GM19239 (cell line): ENCODE measurements at regions not wholly inside any gene's neighbourhood (a gene's known extent, or its start where the extent isn't known, plus 50 kb on each side); places are given as distances from the start of the nearest gene placed in this dataset.

Experiments used
- DNase-seq: peaks from one replicate; pipeline ENCODE4 v3.0.0; 2011; ENCODE audit warnings: low spot score; ENCODE audit not compliant: insufficient read length
- FAIRE-seq: peaks from 2 replicates; lab custom pipeline; 2011; peaks lifted over from hg19 to GRCh38; lab: Jason Lieb, UNC

DNA sequence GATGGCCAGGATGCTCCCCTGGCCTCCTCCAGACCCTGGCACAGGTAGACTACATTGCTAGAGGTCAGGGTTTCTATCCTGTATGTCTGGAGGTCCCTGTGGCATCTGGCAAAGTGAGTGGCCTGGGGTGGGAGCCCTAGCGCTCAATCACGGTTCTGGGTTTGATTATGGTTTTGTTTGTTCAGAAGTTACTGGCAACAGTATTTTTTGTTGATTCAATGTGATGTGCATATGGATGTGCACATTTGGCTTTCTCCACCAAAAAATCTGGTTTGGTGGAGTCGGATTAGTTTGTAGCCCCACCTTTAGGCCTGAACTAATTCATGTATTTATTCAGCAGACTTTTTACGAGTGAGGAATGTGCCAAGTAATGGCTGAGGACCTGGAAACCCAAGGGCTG, 109.7 kb downstream of the VEGFA start:
- no peak for DNase-seq
- FAIRE-seq: no peak

DNA sequence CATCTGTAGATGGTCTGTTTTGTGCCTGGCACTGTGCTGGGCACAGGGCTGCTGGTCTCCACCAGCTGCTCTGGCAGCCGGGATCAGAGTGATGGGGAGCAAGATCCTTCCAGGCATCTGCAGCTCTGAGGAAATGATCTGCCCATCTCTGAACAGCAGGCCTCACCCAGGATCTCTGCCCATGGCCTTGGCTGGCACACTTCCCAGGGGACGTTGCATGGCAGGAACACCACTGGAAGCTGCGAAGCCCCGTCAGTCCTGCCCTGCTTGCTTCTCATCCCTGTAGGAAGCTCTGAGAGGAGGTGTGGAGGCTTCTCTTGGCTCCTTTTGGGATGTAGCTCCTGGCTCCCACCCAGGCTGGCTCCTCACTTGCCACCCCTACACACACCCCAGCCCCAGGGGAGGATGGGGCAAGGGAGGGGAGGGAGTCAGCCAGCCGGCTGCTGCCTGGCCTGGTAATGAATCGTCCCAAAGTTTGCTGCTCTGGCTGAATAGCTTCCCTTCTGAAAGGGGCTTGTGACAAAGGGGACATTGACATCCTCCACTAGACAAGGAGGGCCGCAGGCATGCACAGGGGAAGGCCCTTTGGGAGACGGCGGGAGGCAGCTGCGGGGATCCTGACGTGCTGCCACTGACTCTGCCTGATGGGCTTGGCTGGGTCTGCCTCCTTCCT, 108.9 kb downstream of the VEGFA start:
- FAIRE-seq (no peak), DNase-seq (no peak)

DNA sequence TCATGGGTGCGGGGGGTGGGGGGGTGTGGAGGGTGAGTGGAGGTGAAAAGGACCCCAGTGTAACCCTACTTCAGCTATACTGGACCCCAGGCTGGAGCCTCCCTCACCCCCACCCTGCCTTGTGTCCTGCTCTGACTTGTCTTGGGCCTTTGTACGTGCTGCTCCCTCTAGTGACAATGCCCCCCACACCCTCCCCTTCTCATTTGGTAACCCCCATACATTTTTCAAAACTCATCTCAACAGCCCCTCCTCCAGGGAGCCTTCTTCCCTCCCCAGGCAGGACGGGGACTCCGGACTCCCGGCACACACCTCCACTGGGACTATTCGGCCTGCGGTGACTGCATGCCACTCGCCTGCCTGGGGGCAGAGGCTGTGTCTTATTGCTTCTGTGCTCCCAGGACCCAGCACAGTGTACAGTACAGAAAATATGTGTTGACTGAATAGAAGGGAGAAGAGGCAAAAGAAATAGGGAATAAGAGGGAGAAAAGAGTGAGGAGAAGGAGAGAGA, 108.2 kb downstream of the VEGFA start:
- FAIRE-seq: no peak
- DNase-seq: no peak

DNA sequence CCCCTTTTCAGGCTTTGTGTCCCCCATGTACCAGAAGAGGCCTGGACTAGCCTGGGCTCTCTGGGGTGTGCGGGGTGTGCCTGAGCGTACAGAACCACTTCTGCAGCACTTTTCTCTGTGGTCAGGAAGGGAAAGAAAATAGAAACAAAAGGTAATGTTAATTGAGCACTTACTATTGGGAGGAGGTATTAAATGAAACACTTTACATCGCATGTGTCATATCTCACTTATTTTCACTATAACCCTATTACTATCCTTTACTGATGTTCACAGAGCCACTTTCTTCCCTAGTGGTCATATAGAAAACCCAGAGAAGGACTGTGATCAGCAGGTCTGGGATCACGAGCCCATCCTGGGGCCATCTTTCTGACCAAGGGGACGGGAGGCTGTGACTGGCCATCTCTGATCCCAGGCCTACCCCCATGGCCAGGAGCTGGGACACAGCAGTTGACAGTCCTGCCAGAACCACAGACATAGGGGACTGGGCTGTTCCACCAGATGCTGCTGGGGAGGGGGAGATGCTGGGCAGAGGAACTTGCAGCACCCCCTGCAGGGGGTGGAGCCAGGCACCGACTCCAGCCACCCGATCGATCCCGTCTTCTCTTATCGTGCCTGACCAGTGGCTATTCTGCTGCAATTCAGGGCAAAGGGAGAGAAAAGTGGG, 107.6 kb downstream of the VEGFA start:
- FAIRE-seq (no peak), DNase-seq (no peak)

DNA sequence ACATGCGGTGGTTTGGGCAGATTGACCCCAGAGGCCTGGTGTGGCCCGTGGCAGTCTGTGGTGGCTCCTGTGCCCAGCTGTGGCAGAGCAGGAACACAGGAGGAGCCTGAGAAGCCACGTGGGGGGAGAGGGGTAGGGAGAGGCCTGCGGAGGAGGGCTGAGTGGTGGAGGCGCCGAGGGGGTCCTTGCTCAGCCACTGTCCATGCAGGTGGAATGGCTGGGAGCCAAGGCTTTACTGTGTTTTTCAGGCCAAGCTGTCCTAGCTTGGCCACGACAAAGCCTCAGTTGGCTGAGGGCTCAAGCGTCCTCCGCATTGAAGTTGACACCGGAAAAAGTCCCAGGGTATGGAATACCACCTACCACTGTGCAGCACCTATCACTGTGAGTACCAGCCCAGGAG, 107.0 kb downstream of the VEGFA start:
- DNase-seq (no peak), FAIRE-seq (no peak)

DNA sequence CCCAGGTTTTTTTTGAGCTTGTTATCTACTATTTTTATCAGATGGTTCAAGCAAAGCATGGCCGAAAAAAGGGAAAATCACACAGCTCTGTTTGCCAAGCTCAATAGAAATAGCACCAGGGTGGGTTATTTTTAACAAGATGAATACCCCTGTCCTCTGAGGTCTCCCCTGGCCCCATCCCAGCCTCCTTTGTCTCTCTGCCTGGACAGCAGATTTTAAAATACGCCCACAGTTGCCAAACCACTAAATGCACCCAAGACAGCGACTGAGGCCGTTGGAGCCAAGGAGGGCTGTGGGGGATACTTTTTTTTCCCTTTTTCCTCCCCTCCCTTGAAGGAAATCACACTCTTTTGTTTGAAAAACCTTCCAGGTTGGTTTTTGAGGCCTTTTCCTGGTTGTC, 106.6 kb downstream of the VEGFA start:
- DNase-seq: no peak

DNA sequence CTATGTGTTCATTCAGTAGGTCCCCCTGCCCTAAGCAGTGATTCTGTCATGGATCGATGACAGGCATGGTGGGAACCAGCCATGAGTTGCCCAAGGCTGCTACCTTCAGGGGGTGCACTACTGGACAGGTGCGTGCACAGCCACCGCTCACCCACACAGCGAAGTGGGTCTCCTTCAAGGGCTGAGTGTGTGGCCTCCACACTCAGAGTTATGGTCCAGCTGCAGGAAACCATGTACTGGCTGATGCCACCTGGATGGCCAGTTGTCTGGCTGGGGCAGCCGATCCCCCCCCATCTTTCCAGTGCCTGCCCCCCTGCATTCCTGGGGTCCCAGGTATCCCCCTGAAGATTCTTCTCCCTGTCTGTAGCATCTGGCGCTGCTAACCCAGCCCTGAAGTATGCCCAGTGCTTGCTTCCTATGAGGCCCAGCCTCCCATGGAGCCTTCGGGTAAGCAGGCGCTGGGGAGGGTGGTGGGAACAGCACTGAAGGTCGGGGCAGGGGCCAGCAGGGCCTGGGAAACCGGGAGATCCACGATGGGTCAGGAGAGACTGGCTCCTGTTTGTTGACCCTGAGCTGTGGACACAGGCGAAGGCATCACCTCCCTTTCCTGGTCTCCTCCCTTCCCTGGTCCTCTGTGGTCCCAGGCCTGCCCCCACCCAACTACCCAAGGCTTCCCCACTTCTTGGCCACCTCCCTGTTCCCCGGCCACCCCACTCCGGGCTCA, 106.0 kb downstream of the VEGFA start:
- FAIRE-seq: no peak
- no peak for DNase-seq

More for the DNA sequence above, 106.6 kb downstream of the VEGFA start:
- FAIRE-seq: no peak

DNA sequence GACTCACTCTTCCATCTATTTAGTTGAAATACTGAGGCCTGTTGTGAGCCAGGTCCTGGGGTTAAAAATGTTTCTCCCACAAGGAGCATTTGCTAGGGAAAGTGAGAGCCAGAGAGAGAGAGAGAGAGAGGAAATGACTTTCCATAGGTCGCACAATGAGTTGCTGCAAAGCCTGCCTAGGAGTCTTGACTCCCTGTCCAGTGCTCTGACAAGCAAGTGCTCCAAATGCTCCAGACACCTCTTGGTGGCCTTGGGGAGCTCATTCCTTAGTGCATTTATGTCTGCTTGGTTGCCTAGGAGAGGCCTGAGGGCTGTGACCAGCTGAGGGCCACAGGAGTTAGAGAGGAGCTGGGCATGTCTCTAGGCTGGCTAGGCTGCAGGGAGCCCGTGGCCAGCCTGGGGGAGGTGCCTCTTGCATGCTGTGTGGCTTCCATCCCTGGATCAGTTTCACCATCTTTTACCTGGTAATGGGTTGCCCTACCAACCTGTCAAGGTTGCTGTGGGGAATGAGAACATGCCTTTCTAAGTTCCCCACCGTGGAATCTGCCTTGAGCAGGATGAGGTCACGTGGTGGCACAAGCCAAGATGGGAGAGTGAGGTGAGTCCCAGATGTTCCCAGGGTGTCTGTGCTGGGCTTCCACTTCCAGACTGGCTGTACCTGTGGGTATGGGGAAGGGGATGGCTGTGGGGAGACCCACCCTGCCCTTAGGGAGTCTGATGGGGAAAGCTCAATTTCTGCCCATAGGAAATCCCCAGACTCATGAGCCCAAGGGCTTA, 105.0 kb downstream of the VEGFA start:
- no peak for FAIRE-seq
- DNase-seq: no peak

DNA sequence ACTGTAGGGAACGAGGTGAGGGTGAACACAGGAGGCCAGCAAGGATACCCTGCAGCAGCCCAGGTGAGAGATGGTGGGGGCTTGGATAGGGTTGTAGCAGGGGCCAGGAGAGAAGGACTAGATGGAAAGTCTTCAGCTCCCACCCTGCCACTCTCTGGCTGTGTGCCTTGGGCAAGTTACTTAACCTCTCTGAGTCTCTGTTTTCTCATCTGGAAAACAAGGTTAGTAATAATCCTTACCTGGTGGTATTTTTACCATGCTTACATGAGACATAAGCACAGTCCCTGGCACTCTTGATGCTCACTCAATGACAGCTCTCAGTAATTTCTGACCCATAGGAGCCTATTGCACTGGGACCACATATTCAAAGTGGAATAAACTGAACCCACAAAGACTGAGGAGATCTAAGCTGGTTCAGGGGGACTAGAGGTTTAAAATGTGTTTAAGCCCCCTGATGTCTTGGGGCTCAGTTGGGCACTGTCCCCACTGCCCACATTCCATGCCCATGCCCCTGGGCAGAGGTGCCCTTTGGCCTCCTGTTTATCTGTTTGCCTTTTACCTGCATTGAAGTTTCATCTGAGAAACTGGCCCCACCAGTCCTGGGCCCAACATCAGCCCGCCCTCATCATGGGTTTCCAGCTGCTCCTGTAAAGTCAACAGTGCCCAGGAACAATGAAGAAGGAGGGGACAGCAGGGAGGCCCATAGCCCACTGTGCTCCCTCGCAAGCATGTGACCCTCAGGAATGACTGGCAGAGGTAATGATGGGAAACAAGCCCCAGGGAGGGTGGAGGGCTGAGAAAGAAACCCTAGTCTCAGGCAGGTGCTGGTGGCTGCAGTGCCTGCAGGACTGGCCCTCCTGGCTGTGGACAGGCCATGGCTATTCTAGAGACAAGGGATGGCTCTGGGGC, 104.0 kb downstream of the VEGFA start:
- no peak for DNase-seq
- FAIRE-seq: no peak

DNA sequence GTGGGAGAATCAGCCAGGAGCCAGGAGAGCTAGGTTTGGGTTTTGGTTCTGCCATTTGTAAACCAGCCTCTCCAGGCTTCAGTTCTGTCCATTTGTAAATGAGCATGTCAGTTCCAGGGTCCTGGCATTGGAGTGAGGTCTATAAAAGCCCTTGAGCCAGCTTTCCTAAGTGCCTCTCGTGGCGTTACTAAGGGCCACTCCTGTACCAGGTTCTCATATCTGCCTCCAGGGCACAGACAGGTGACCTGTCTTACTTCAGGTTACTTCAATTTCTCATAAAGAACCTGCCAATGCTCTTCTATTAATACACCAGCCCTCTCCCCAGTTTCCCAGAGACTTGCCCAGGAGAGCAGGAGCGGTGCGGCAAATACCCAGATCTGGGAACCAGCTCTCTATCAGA, 101.9 kb downstream of the VEGFA start:
- FAIRE-seq: no peak

DNA sequence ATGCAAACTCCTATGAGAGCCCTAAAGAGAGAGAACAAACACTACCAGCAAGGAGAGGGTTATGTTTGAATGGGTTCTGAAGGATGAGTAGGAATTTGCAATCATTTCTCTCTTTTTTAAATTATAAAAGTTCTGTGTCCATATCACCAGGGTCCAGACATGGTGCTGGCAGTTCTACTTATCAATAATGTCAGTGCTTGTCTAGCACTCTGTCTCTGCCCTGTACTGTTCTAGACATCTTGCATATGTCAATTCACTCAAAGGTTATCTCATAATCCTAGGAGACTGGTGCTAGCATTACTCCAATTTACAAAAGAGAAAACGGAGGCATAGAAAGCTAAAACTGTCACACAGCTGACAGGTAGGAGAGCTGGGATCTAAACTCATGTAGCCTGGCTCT, 101.3 kb downstream of the VEGFA start:
- no peak for DNase-seq
- FAIRE-seq: no peak

More for the DNA sequence above, 101.9 kb downstream of the VEGFA start:
- DNase-seq: no peak

DNA sequence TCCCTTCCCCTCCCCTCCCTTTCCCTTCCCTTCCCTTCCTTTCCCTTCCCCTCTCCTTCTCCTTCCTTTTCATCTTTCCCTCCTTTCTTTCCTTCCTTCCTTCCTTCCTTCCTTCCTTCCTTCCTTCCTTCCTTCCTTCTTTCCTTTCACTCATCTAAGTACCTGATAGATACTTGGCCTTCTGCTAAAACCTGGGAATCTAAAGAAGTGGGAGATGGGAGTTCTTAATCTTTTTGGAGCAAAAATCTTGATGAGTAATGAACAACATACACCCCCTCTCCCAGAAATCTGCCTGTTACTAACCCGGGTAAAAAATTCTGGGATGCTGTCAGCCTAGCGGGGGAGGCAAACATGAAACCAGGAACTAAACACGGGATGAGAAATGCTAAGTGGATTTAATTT, 100.7 kb downstream of the VEGFA start:
- DNase-seq: no peak

DNA sequence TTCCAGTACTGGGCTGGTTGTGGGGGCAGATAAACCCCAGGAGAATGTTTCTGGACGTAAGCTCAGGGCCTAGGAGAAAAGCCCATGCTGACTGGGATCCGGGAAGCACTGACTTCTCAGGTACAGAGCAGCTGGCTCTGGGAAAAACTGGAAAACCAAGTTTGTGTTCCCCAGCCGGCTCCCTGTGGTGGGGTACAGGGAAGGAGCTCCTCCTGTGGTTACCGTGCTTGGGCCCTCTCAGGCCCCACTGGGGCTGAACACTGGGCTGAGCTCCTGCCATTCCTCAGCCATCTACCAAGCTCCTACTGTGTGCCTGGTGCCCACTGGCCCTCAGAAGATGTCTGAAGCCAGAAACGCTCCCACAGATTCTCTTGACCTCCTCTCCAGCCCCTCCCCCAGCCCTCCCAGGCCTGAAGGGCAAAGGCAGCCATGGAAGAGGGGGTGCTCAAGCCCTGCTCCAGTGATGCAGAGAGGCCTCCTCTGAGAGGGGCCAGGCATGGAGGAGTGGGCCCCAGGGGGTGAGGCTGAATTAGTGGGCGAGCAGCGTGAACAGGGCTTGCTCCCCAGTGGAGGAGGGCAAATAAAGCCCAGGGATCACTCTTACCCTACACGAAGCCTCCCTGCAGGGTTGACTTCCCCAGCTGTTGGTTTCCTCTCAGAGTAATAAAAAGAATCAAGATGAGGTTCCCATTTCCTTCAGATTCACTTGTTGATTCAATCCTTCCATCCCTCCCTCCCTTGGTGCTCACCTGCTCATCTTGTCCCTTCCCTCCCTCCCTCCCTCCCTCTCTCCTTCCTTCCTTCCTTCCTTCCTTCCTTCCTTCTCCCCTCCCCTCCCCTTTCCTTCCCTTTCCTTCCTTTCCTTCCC, 100.0 kb downstream of the VEGFA start:
- DNase-seq: no peak
- no peak for FAIRE-seq

More for the DNA sequence above, 100.7 kb downstream of the VEGFA start:
- FAIRE-seq: no peak

DNA sequence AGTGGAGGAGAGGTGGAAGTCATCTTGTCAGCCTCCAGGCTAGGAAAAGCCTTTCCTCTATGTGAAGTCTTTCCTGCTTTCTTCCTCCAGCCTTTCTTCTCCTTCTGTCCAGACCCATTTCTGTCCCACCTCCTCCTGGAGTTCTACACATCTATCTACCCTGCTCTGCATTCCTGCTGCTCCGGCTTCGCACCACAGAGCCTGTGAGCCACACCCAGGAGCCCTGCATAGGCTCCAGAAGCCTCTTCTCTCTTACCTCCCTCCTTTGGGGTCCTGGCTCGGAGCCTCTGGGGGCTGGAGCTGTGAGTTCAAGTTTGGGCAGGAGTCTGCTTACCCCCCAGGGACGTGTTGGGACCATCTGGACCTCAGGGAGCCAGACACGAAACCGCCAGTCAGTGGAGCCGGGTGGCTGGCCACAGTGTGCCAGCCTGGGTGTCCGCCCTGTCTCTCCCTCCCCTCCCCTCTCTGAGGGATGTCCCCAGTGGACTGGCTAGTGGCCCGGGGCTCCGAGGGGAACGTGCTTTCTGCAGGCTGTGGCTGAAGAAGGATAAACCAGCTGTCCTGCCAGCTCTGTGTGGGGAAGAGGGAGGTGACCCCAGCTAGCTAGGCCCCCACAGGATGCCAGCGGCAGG, 99.2 kb downstream of the VEGFA start:
- DNase-seq (no peak), FAIRE-seq (no peak)

DNA sequence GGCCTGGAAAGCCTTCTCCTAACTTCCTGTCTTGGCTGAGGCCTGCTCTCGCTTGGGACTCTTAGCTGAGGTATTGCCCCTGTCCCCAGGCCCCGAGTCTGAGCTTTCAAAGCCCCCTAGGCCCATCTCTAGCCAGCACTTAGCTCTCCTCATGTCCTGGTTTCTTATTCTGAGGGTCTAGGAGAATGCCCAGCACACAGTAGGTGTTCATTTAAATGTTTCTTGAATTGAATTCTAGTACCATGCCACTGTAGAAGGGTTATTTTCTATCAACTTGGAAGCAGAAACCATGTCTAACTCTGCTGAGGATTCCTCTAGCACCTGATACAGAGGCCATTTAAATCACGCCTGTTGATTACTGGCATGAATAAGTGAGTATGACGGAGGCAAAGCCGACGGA, 98.5 kb downstream of the VEGFA start:
- FAIRE-seq (no peak), DNase-seq (no peak)

DNA sequence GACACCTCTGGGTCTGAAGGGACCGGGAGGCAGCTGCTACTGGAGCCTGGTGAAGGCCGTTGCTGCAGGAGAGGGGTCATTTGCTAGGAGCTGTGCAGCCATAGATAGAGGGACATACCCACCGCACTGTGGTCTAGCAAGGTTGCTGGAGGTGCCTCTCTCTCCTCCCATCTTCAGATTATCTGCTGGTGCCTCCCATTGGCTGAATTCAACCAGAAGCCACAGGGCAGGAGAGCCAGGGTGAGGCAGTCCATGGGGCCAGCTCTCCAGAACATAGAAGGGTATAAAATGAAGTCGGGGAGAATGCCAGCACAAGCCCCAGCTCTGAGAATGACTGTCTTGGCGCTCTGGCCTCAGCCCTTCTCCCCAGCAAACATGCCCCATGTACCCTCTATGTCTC, 98.0 kb downstream of the VEGFA start:
- FAIRE-seq (no peak), DNase-seq (no peak)

DNA sequence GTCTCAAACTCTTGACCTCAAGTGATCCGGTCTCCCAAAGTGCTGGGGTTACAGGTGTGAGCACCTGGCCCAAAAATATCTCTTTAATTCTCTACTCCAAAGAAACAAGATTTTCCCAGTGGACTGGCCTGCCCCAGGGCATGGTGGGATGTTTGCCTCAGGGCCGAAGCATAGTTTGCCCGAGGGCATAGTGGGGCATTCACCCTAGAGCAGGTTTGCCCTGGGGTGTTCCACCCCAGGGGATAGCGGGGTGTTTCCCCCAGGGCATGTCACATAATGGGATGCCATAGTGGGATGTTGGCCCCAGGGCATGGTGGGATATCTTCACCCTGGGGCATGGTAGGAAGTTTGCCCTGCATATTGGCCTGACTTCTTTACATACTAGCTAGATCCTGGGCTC, 97.2 kb downstream of the VEGFA start:
- DNase-seq: no peak
- FAIRE-seq: no peak
